T follicular helper cell (primary cell): ENCODE measurements at regions not wholly inside any gene's neighbourhood (a gene's known extent, or its start where the extent isn't known, plus 50 kb on each side); places are given as distances from the start of the nearest gene placed in this dataset.
"Not testable (repeated sequence)": the region's sequence is repeated elsewhere in the genome, so short reads cannot be mapped to it uniquely, and the experiment has no call there.

Experiments
- DNase-seq: peaks from one replicate; pipeline ENCODE4 v3.0.0-alpha.2; 2020; ENCODE audit warnings: low read depth

GRCh38 chr6:131336596-131336995, 201.3 kb downstream of the AKAP7 start:
- DNase-seq, result no peak

GRCh38 chr6:131346896-131347295, 211.6 kb downstream of the AKAP7 start:
- DNase-seq, result not testable (repeated sequence)

- no peak for DNase-seq
Measured at GRCh38 chr6:131348572-131348971, 213.3 kb downstream of the AKAP7 start.

- no peak for DNase-seq
Measured at GRCh38 chr6:131349199-131349598, 213.9 kb downstream of the AKAP7 start.

- DNase-seq, result no peak
Measured at GRCh38 chr6:131353106-131353505, 217.8 kb downstream of the AKAP7 start.

GRCh38 chr6:131353876-131354275, 218.6 kb downstream of the AKAP7 start:
- no peak for DNase-seq

GRCh38 chr6:131354356-131354755, 218.7 kb upstream of the ARG1 start:
- DNase-seq, result no peak

- DNase-seq, result no peak
Measured at GRCh38 chr6:131356161-131356560, 216.9 kb upstream of the ARG1 start.

GRCh38 chr6:131357501-131357900, 215.5 kb upstream of the ARG1 start:
- DNase-seq, result no peak

GRCh38 chr6:131362070-131362469, 211.0 kb upstream of the ARG1 start:
- DNase-seq, result no peak

GRCh38 chr6:131362696-131363095, 210.3 kb upstream of the ARG1 start:
- DNase-seq, result no peak

- no peak for DNase-seq
Measured at GRCh38 chr6:131363947-131364834, 208.8 kb upstream of the ARG1 start.

GRCh38 chr6:131366223-131366622, 206.8 kb upstream of the ARG1 start:
- no peak for DNase-seq

GRCh38 chr6:131367206-131367873, 205.7 kb upstream of the ARG1 start:
- DNase-seq, result no peak

GRCh38 chr6:131368198-131368911, 204.7 kb upstream of the ARG1 start:
- DNase-seq, result no peak

- DNase-seq, result no peak
Measured at GRCh38 chr6:131372535-131372934, 200.5 kb upstream of the ARG1 start.

GRCh38 chr6:131377112-131377705, 195.8 kb upstream of the ARG1 start:
- DNase-seq, result no peak

GRCh38 chr6:131378874-131379273, 194.2 kb upstream of the ARG1 start:
- DNase-seq, result no peak

GRCh38 chr6:131379948-131380347, 193.1 kb upstream of the ARG1 start:
- no peak for DNase-seq

GRCh38 chr6:131381052-131381708, 191.8 kb upstream of the ARG1 start:
- no peak for DNase-seq

GRCh38 chr6:131381709-131382093, 191.3 kb upstream of the ARG1 start:
- DNase-seq, result no peak

GRCh38 chr6:131382631-131383030, 190.4 kb upstream of the ARG1 start:
- DNase-seq, result no peak
